IPS-NIHi7 (cell line): ENCODE measurements at regions not wholly inside any gene's neighbourhood (a gene's known extent, or its start where the extent isn't known, plus 50 kb on each side); places are given as distances from the start of the nearest gene placed in this dataset.
"Not testable (repeated sequence)": the region's sequence is repeated elsewhere in the genome, so short reads cannot be mapped to it uniquely, and the experiment has no call there.

Experiments
- DNase-seq: peaks from one replicate; pipeline ENCODE4 v3.0.0; 2012; ENCODE audit warnings: mixed read lengths; ENCODE audit errors: extremely low spot score

- DNase-seq = no peak
These were observed 1266.0 kb upstream of the ADGRL2 start for GRCh38 chr1:80534606-80535360.

GRCh38 chr1:80533775-80534334, 1266.9 kb upstream of the ADGRL2 start:
- DNase-seq = no peak

GRCh38 chr1:80533093-80533492, 1267.6 kb upstream of the ADGRL2 start:
- DNase-seq = no peak

- no peak for DNase-seq
These were observed 1269.6 kb upstream of the ADGRL2 start for GRCh38 chr1:80531182-80531581.

GRCh38 chr1:80529546-80529945, 1271.2 kb upstream of the ADGRL2 start:
- DNase-seq = no peak

GRCh38 chr1:80523861-80524260, 1276.9 kb upstream of the ADGRL2 start:
- DNase-seq = no peak

GRCh38 chr1:80523071-80523470, 1277.7 kb upstream of the ADGRL2 start:
- not testable (repeated sequence) for DNase-seq

GRCh38 chr1:80520949-80521348, 1279.8 kb upstream of the ADGRL2 start:
- no peak for DNase-seq

GRCh38 chr1:80517062-80517461, 1283.7 kb upstream of the ADGRL2 start:
- DNase-seq = no peak

- peak; percentile 34 for DNase-seq
These were observed 1290.7 kb upstream of the ADGRL2 start for GRCh38 chr1:80509965-80510522.

GRCh38 chr1:80506216-80506615, 1294.5 kb upstream of the ADGRL2 start:
- DNase-seq = no peak

GRCh38 chr1:80498673-80499072, 1302.1 kb upstream of the ADGRL2 start:
- no peak for DNase-seq

GRCh38 chr1:80495806-80496205, 1304.9 kb upstream of the ADGRL2 start:
- no peak for DNase-seq

- DNase-seq = no peak
These were observed 1328.6 kb upstream of the ADGRL2 start for GRCh38 chr1:80472145-80472544.

GRCh38 chr1:80468356-80468755, 1332.4 kb upstream of the ADGRL2 start:
- DNase-seq = no peak

- DNase-seq = no peak
These were observed 1338.7 kb upstream of the ADGRL2 start for GRCh38 chr1:80462006-80462405.

GRCh38 chr1:80457409-80457808, 1343.3 kb upstream of the ADGRL2 start:
- no peak for DNase-seq

- no peak for DNase-seq
These were observed 1347.0 kb upstream of the ADGRL2 start for GRCh38 chr1:80453775-80454174.

- DNase-seq = no peak
These were observed 1350.0 kb upstream of the ADGRL2 start for GRCh38 chr1:80450711-80451110.

- no peak for DNase-seq
These were observed 1352.7 kb upstream of the ADGRL2 start for GRCh38 chr1:80448081-80448480.

GRCh38 chr1:80447526-80447925, 1353.2 kb upstream of the ADGRL2 start:
- no peak for DNase-seq

- no peak for DNase-seq
These were observed 1355.7 kb upstream of the ADGRL2 start for GRCh38 chr1:80445033-80445432.

GRCh38 chr1:80444171-80444570, 1356.6 kb upstream of the ADGRL2 start:
- DNase-seq = no peak
